Adipocyte (in vitro differentiated cells): ENCODE measurements at regions not wholly inside any gene's neighbourhood (a gene's known extent, or its start where the extent isn't known, plus 50 kb on each side); places are given as distances from the start of the nearest gene placed in this dataset.

Experiments used
- DNase-seq: peaks from one replicate; pipeline ENCODE4 v3.0.0-alpha.2; 2015; ENCODE audit warnings: low read depth
- H3K27me3 ChIP-seq: replicated peaks from 2 replicates; pipeline ENCODE4 v1.7.0; 2013; ENCODE audit warnings: mild to moderate bottlenecking, low read length, moderate library complexity; ENCODE audit not compliant: control insufficient read depth, insufficient read depth
- H3K36me3 ChIP-seq: 2 replicates; pipeline ENCODE4 v1.7.0; 2013; ENCODE audit warnings: low read length, mild to moderate bottlenecking, moderate library complexity; ENCODE audit not compliant: control insufficient read depth, insufficient read depth, severe bottlenecking
- H3K4me1 ChIP-seq: 2 replicates; pipeline ENCODE4 v1.7.0; 2013; ENCODE audit warnings: mild to moderate bottlenecking, low read length, moderate library complexity; ENCODE audit not compliant: control insufficient read depth, insufficient read depth
- H3K4me3 ChIP-seq: 2 replicates; pipeline ENCODE4 v1.7.0; 2013; ENCODE audit warnings: mild to moderate bottlenecking, low read length, moderate library complexity
- H3K9ac ChIP-seq: 2 replicates; pipeline ENCODE4 v1.7.0; 2013; ENCODE audit warnings: mild to moderate bottlenecking, low read length, moderate library complexity
- H3K9me3 ChIP-seq: 2 replicates; pipeline ENCODE4 v1.7.0; 2013; ENCODE audit warnings: mild to moderate bottlenecking, low read length, moderate library complexity; ENCODE audit not compliant: control insufficient read depth

DNA sequence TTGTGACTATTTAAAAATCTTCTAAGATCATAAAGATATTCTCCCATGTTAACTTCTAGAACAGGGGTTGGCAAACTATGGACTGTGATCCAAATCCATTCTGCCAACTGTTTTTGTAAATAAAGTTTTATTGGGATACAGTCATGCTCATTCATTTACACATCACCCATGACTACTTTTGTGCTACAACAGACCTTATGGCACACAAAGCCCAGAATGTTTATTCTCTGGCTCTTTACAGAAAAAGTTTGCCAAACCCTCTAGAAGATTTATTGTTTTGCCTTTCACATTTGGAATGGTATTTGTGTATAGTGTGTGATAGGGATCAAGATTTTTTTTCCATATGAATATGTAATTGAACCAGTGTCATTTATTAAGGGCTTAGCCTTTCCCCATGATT lies 341.7 kb downstream of the CD83 start:
- Histone ChIP-seq H3K4me3 (no peak overlapping the region), H3K9ac (no peak overlapping the region), H3K4me1 (peaks cover 6% of the 10 kb centered on the region), H3K27me3 (no peaks in the 10 kb centered on the region), H3K36me3 (no peaks in the 10 kb centered on the region), H3K9me3 (peaks cover 6% of the 10 kb centered on the region)
- no peak for DNase-seq

DNA sequence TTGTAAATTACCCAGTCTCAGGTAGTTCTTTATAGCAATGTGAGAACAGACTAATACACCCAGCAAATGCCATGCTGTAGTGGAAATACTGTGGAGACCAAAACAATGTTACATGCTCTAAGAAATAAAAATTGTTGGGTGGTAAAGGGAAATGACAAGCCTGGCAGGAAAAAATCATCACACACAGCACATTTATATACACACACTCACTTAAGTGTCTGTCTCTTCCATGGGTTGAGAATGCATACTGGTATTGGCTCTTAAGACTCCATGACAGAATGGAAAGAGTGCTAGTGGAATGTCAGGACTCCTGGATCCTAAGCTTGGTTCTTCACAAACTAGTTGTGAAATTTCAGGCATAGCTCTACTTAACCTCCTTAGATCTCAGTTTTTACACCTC lies 343.0 kb downstream of the CD83 start:
- Histone ChIP-seq H3K4me1 (peaks cover 6% of the 10 kb centered on the region), H3K27me3 (no peaks in the 10 kb centered on the region), H3K4me3 (no peak overlapping the region), H3K9me3 (peaks cover 6% of the 10 kb centered on the region), H3K9ac (no peak overlapping the region), H3K36me3 (no peaks in the 10 kb centered on the region)
- DNase-seq: no peak

GRCh38 chr6:14462135-14462534 lies 344.6 kb downstream of the CD83 start:
- Histone ChIP-seq H3K4me3 (no peak overlapping the region), H3K36me3 (no peaks in the 10 kb centered on the region), H3K27me3 (no peaks in the 10 kb centered on the region), H3K9ac (no peak overlapping the region), H3K9me3 (peaks cover 6% of the 10 kb centered on the region), H3K4me1 (peaks cover 16% of the 10 kb centered on the region)
- DNase-seq: no peak

- Histone ChIP-seq H3K4me3 (no peak overlapping the region), H3K9ac (no peak overlapping the region), H3K4me1 (peaks cover 20% of the 10 kb centered on the region), H3K36me3 (no peaks in the 10 kb centered on the region), H3K9me3 (peaks cover 6% of the 10 kb centered on the region), H3K27me3 (no peaks in the 10 kb centered on the region)
- no peak for DNase-seq
Observed at GRCh38 chr6:14462566-14462965, 345.0 kb downstream of the CD83 start.

- Histone ChIP-seq H3K9ac (no peak overlapping the region), H3K9me3 (peaks cover 6% of the 10 kb centered on the region), H3K4me3 (no peak overlapping the region), H3K36me3 (no peaks in the 10 kb centered on the region), H3K4me1 (peaks cover 25% of the 10 kb centered on the region), H3K27me3 (no peaks in the 10 kb centered on the region)
- DNase-seq: no peak
Observed at GRCh38 chr6:14463110-14463509, 345.5 kb downstream of the CD83 start.

GRCh38 chr6:14464055-14464454 lies 346.5 kb downstream of the CD83 start:
- Histone ChIP-seq H3K9me3 (peaks cover 9% of the 10 kb centered on the region), H3K4me3 (no peak overlapping the region), H3K9ac (no peak overlapping the region), H3K4me1 (peaks cover 24% of the 10 kb centered on the region), H3K27me3 (no peaks in the 10 kb centered on the region), H3K36me3 (no peaks in the 10 kb centered on the region)
- DNase-seq: no peak

DNA sequence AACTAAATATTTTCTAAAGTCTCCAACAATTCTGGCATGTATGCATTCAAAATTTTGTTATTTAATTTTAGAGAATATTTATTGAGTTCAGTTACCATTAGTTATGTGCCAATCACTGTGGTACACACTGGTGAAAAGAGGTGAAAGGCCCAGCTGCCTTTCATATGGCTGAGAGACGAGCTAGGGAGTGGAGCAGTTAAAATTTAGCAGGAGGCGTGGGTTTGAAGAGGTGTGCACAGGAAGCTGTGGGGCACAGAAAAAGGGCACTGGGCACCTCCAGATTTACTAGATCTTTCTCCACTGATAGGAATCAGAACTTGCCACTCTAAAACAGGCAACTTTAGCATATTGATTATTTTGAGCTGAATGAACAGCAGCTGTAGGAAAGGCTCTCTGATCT lies 347.1 kb downstream of the CD83 start:
- H3K36me3 ChIP-seq: no peaks in the 10 kb centered on the region
- DNase-seq: no peak
- no peaks in the 10 kb centered on the region for H3K27me3 ChIP-seq
- peaks cover 24% of the 10 kb centered on the region for H3K4me1 ChIP-seq
- H3K4me3 ChIP-seq: no peak overlapping the region
- peaks cover 9% of the 10 kb centered on the region for H3K9me3 ChIP-seq
- H3K9ac ChIP-seq: no peak overlapping the region

GRCh38 chr6:14466278-14466677 lies 348.7 kb downstream of the CD83 start:
- peaks cover 24% of the 10 kb centered on the region for H3K4me1 ChIP-seq
- H3K4me3 ChIP-seq: no peak overlapping the region
- no peaks in the 10 kb centered on the region for H3K36me3 ChIP-seq
- H3K27me3 ChIP-seq: no peaks in the 10 kb centered on the region
- peak; percentile 45 for DNase-seq
- H3K9me3 ChIP-seq: peaks cover 9% of the 10 kb centered on the region
- no peak overlapping the region for H3K9ac ChIP-seq

DNA sequence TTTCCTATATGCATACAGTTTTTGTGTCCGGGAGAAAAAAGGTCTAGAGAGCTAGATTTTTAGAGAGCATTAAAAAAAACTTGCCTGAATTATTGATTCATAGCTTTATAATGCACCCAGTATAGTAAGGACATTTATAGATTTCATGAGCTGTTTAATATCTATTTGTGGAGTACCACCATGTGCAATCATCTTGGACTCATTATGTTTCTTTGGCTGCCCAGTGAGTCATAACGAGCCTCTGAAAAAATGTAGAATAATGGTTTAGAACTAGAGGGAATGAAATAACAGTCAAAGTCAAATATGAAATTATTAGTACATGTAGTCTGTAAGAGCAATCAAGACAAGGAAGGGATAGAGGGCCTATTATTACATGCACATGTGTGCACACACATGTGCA lies 350.0 kb downstream of the CD83 start:
- peaks cover 3% of the 10 kb centered on the region for H3K9me3 ChIP-seq
- no peaks in the 10 kb centered on the region for H3K27me3 ChIP-seq
- DNase-seq: peak; percentile 67
- no peaks in the 10 kb centered on the region for H3K36me3 ChIP-seq
- no peak overlapping the region for H3K4me3 ChIP-seq
- peaks cover 24% of the 10 kb centered on the region for H3K4me1 ChIP-seq
- H3K9ac ChIP-seq: no peak overlapping the region

DNA sequence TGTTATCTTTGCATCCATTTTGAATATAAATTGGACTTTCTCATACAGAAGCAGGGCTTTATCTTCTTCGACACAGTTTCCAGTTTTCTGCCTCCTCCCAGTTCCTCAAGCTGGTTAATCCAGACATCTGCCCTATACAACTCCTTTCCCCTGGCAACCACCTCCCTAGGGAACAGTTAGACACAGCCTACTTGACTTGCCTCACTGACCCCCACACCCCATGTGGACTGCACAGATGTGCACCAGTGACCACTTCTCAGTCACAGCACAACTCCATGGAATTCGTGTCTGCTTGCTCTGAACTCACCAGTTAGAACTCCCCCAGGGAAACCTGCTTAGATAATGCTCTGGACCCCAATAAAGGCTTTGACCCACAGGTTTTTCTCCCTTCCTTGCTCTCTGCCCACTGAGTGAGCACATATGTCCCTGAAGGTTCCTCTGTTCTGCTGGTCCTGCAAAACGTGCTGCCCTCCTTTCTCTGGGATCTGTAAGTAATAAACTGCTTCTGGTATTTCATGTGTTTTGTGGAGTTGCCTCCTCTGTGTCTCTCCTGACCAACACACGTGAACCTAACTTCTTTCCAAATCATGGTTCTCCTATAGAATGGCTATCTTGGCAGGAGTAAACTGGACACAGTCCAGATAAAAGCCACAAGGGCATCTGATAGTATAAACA lies 351.2 kb downstream of the CD83 start:
- no peak for DNase-seq
- Histone ChIP-seq H3K9ac (no peak overlapping the region), H3K36me3 (no peaks in the 10 kb centered on the region), H3K9me3 (peaks cover 3% of the 10 kb centered on the region), H3K27me3 (no peaks in the 10 kb centered on the region), H3K4me3 (no peak overlapping the region), H3K4me1 (peaks cover 24% of the 10 kb centered on the region)

GRCh38 chr6:14470101-14470500 lies 352.5 kb downstream of the CD83 start:
- Histone ChIP-seq H3K9ac (no peak overlapping the region), H3K36me3 (no peaks in the 10 kb centered on the region)
- no peak for DNase-seq

DNA sequence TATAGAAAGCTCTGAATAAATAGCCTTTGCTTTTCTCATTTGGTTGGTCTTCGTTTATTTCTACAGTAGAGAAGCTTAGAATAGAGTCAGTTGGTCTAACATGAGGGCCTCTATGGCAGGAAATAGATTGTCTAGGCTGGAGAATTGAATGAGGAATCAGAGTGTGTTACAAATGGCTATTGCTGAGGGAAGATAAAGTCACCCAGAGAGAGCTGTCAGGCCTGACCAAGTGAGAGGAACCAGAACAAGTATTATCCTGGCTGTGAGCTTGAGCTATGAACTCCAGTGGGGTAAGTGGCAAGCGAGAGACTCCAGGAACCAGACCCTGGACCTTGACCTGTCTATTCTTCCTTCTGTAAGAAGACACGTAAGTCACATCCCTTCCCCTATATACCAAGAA lies 353.1 kb downstream of the CD83 start:
- Histone ChIP-seq H3K4me1 (peaks cover 24% of the 10 kb centered on the region), H3K4me3 (no peak overlapping the region), H3K9ac (no peak overlapping the region), H3K9me3 (peaks cover 3% of the 10 kb centered on the region), H3K36me3 (no peaks in the 10 kb centered on the region), H3K27me3 (no peaks in the 10 kb centered on the region)
- DNase-seq: no peak

More at GRCh38 chr6:14470101-14470500, 352.5 kb downstream of the CD83 start:
- Histone ChIP-seq H3K4me3 (no peak overlapping the region), H3K27me3 (no peaks in the 10 kb centered on the region), H3K9me3 (peaks cover 3% of the 10 kb centered on the region), H3K4me1 (peaks cover 24% of the 10 kb centered on the region)
